Hepatocyte (in vitro differentiated cells): ENCODE measurements at regions not wholly inside any gene's neighbourhood (a gene's known extent, or its start where the extent isn't known, plus 50 kb on each side); places are given as distances from the start of the nearest gene placed in this dataset.

ENCODE experiments used
- DNase-seq: peaks from one replicate; pipeline ENCODE4 v3.0.0-alpha.2; 2016; ENCODE audit warnings: low spot score
- H2AFZ ChIP-seq: fragments of 200-600 bp; sonication (generic); 2 replicates; pipeline ENCODE4 v1.6.0; 2016; ENCODE audit warnings: antibody characterized with exemption, mild to moderate bottlenecking
- H3K27ac ChIP-seq: fragments of 200-600 bp; sonication (generic); 2 replicates; pipeline ENCODE4 v1.5.1; 2016; ENCODE audit warnings: mild to moderate bottlenecking
- H3K27me3 ChIP-seq: fragments of 200-600 bp; sonication (generic); 2 replicates; pipeline ENCODE4 v1.6.1; 2016
- H3K36me3 ChIP-seq: fragments of 200-600 bp; sonication (generic); replicated peaks from 2 replicates; pipeline ENCODE4 v1.5.1; 2016; ENCODE audit warnings: low read depth; ENCODE audit not compliant: insufficient read depth
- H3K4me1 ChIP-seq: fragments of 200-600 bp; sonication (generic); 2 replicates; pipeline ENCODE4 v1.5.1; 2016; ENCODE audit warnings: mild to moderate bottlenecking, moderate library complexity; ENCODE audit not compliant: insufficient read depth
- H3K4me2 ChIP-seq: fragments of 200-600 bp; sonication (generic); 2 replicates; pipeline ENCODE4 v1.6.0; 2016
- H3K4me3 ChIP-seq: fragments of 200-600 bp; sonication (generic); 2 replicates; pipeline ENCODE4 v1.5.1; 2016; ENCODE audit warnings: mild to moderate bottlenecking
- H3K79me2 ChIP-seq: fragments of 200-600 bp; sonication (generic); 2 replicates; pipeline ENCODE4 v1.6.0; 2017; ENCODE audit warnings: mild to moderate bottlenecking
- H3K9me2 ChIP-seq: fragments of 200-600 bp; sonication (generic); replicated peaks from 2 replicates; pipeline ENCODE4 v1.6.0; 2017; ENCODE audit warnings: mild to moderate bottlenecking; ENCODE audit not compliant: insufficient read depth
- H3K9me3 ChIP-seq: fragments of 200-600 bp; sonication (generic); 2 replicates; pipeline ENCODE4 v1.5.1; 2016; ENCODE audit warnings: low read depth, mild to moderate bottlenecking
- H4K20me1 ChIP-seq: fragments of 200-600 bp; sonication (generic); 2 replicates; pipeline ENCODE4 v1.6.0; 2016; ENCODE audit warnings: mild to moderate bottlenecking; ENCODE audit not compliant: insufficient read depth, poor library complexity, severe bottlenecking
- EZH2 ChIP-seq: fragments of 200-600 bp; sonication (generic); IDR thresholded peaks from 2 replicates; pipeline ENCODE4 v1.6.1; 2016; ENCODE audit warnings: antibody characterized with exemption, mild to moderate bottlenecking, borderline replicate concordance
- EZH2phosphoT487 ChIP-seq: fragments of 200-600 bp; sonication (generic); IDR thresholded peaks from one replicate; pipeline ENCODE4 v1.6.1; 2018; ENCODE audit warnings: antibody characterized with exemption, mild to moderate bottlenecking, low read depth, moderate library complexity; ENCODE audit not compliant: unreplicated experiment, severe bottlenecking
- WGBS: methylation state at CpG from one replicate; pipeline ENCODE4 v1.1.6; 2016; ENCODE audit warnings: low lambda C conversion rate; ENCODE audit errors: missing lambda C conversion rate; 5-methylcytosine and 5-hydroxymethylcytosine counted together
- TF ChIP-seq, protein P1 (sequence below): fragments of 200-600 bp; sonication (generic); IDR thresholded peaks from 2 replicates; pipeline ENCODE4 v1.5.1; 2016; ENCODE audit warnings: antibody characterized with exemption, mild to moderate bottlenecking; ENCODE audit not compliant: poor library complexity

- Histone ChIP-seq H3K27ac (no peak overlapping the region), H3K4me3 (no peak overlapping the region), H4K20me1 (no peaks in the 10 kb centered on the region), H3K4me2 (no peak overlapping the region), H3K9me3 (no peaks in the 10 kb centered on the region), H3K9me2 (no peaks in the 10 kb centered on the region), H3K79me2 (no peaks in the 10 kb centered on the region), H3K4me1 (no peaks in the 10 kb centered on the region), H2AFZ (no peak overlapping the region), H3K36me3 (no peaks in the 10 kb centered on the region), H3K27me3 (no peaks in the 10 kb centered on the region)
- DNase-seq, result no peak
- WGBS, result 88% methylated on average over 5 of the region's 5 CpGs
- no peak for TF ChIP-seq EZH2phosphoT487
- no peak for TF ChIP-seq EZH2
- TF ChIP-seq, protein P1, sequence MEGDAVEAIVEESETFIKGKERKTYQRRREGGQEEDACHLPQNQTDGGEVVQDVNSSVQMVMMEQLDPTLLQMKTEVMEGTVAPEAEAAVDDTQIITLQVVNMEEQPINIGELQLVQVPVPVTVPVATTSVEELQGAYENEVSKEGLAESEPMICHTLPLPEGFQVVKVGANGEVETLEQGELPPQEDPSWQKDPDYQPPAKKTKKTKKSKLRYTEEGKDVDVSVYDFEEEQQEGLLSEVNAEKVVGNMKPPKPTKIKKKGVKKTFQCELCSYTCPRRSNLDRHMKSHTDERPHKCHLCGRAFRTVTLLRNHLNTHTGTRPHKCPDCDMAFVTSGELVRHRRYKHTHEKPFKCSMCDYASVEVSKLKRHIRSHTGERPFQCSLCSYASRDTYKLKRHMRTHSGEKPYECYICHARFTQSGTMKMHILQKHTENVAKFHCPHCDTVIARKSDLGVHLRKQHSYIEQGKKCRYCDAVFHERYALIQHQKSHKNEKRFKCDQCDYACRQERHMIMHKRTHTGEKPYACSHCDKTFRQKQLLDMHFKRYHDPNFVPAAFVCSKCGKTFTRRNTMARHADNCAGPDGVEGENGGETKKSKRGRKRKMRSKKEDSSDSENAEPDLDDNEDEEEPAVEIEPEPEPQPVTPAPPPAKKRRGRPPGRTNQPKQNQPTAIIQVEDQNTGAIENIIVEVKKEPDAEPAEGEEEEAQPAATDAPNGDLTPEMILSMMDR, result no peak
These were observed 72.6 kb upstream of the NANOS1 start for GRCh38 chr10:118956802-118957442.

GRCh38 chr10:118957443-118957825 lies 72.1 kb upstream of the NANOS1 start:
- H3K9me2 ChIP-seq, result no peaks in the 10 kb centered on the region
- H3K4me2 ChIP-seq, result no peak overlapping the region
- TF ChIP-seq EZH2phosphoT487, result no peak
- no peak for TF ChIP-seq EZH2
- TF ChIP-seq, protein P1, result no peak
- H3K9me3 ChIP-seq, result no peaks in the 10 kb centered on the region
- no peak overlapping the region for H3K4me3 ChIP-seq
- H2AFZ ChIP-seq, result no peak overlapping the region
- H3K36me3 ChIP-seq, result no peaks in the 10 kb centered on the region
- H3K79me2 ChIP-seq, result no peaks in the 10 kb centered on the region
- no peaks in the 10 kb centered on the region for H3K4me1 ChIP-seq
- DNase-seq, result no peak
- no peaks in the 10 kb centered on the region for H4K20me1 ChIP-seq
- no peaks in the 10 kb centered on the region for H3K27me3 ChIP-seq
- no peak overlapping the region for H3K27ac ChIP-seq
- WGBS, result 92% methylated on average over 5 of the region's 5 CpGs

GRCh38 chr10:118957966-118958365 lies 71.5 kb upstream of the NANOS1 start:
- DNase-seq, result no peak
- Histone ChIP-seq H3K9me3 (no peaks in the 10 kb centered on the region), H3K27ac (no peak overlapping the region), H3K9me2 (no peaks in the 10 kb centered on the region), H2AFZ (no peak overlapping the region), H3K79me2 (no peaks in the 10 kb centered on the region), H3K4me3 (no peak overlapping the region), H3K36me3 (no peaks in the 10 kb centered on the region), H3K4me2 (no peak overlapping the region), H3K4me1 (no peaks in the 10 kb centered on the region), H4K20me1 (no peaks in the 10 kb centered on the region), H3K27me3 (no peaks in the 10 kb centered on the region)
- WGBS, result 98% methylated on average over 12 of the region's 12 CpGs
- TF ChIP-seq, protein P1, result no peak
- TF ChIP-seq EZH2phosphoT487 (no peak), EZH2 (no peak)
